GF-D8 (cell line): ENCODE measurements at regions not wholly inside any gene's neighbourhood (a gene's known extent, or its start where the extent isn't known, plus 50 kb on each side); places are given as distances from the start of the nearest gene placed in this dataset.

Experiments
- DNase-seq: peaks from one replicate; lab custom pipeline; 2025; lab: John Stamatoyannopoulos, UW

DNA sequence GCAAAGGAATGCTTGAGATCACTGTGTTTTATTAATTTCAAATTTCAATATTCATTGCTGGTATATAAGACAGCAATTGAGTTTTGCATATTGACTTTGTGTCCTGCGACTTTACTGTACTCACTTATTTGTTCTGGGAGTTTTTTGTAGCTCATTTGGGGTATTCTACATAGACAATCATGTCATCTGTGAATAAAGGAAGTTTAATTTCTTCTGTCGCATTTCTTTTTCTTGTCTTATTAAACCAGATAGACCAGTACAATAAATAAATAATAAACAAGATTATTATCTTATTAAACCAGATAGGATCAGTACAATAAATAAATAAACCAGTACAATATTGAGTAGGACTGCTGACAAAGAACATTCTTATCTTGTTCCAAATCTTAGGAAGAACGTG is 448.2 kb downstream of the RPS24 start:
- DNase-seq = no peak

DNA sequence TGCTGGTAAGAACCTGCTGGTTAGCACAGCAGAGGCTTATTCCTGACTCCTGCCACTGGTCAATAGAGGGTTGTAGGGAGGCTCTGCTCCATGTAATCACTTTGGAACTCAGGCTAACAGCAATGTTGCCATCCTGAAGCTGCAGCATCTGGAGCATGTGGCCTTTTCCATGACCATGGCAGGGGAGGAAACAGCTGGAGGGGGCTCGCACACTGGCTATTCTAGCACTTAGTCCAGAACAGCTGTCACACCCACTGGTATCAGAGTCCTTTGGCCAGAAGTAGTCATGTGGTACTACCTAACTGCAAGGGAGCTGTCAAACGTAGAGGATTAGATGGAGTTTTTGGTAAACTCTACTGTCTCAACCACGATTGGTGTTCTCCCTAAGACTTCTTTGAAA is 450.0 kb downstream of the RPS24 start:
- no peak for DNase-seq

GRCh38 chr10:78489034-78489433 is 455.4 kb downstream of the RPS24 start:
- no peak for DNase-seq

DNA sequence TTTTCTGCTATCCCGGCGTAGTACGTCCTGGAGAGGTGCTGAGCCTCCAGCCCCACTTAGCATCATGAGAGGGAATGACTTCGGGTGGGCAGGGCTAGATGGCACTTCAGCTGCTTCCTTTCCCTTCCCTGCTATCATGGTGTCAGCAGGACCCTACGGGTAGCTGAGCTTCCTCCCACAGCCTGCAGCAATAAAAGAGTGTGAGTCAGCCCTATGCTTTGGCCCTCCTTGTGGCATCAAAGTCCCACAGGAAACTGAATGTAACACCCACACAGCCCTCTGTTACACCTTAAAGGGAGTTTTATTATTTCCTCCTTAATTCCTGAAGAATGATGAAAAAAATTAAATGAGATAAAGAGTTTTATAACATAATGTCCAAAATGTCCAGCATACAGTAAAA is 458.1 kb downstream of the RPS24 start:
- DNase-seq = no peak

DNA sequence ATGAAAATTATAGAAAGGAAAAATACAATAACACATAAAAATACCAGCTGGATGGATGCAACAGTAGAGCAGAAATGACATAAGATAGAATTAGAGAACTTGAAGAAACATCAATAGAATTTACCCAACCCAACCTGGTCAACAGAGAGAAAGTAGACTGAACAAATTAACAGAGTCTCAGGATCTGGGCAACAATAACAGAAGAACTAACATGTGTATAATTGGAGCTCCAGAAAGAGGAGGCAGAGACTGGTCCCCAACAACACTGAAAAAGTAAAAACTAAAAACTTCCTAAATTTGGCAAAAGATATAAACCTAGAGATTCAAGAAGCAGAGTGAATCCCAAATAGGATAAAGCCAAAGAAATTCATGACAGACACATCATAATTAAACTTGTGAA is 458.8 kb downstream of the RPS24 start:
- no peak for DNase-seq

DNA sequence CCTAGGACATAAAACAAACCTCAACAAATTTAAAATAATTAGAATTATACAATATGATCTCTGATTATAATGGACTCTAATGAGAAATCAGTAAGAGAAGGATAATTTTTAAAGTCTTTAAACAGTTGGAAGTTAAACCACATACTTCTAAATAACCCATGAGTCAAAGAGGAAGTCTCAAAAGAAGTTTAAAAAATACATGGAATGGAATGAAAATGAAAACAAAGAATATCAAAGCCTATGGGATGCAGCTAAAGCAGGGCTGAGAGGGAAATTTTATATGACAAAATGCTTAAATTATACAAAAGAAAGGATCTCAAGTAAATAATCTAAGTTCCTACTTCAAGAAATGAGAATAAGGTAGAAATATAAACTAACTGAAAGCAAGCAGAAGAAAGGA is 460.5 kb downstream of the RPS24 start:
- DNase-seq = no peak

DNA sequence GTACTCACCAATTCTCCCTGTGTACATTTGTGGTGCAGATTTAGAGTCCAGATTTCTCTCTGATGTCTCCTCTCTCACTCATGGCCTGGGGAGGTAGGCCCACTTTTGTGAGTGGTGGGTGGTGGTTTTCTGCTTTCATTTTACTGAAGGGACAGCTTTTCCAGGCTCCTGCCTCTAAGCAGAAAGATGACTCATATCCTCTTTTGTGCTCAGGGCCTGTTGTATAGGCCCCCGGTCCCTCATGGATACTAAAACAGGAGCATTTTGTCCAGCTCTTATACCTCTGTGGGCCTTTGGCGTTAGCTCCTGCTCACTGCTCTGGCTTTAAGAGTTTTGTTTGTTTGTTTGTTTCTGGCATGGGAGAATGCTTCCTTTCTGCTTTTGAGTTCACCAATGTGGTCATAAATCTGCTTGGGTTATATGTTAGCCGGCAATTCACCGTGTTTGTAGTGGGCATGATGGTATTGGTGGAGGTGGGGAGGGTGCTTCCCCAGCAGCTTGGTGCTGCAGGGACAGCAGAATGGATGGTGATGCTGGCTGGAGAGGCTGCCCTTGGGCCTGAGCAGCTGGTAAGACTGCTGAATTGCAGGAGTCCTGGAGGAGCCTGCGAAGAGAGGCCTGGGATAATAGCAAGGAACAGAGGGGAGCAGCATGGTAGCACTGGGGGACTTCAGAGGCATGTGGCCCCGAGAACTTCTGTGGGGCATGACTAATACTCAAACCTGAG is 468.7 kb downstream of the RPS24 start:
- no peak for DNase-seq

DNA sequence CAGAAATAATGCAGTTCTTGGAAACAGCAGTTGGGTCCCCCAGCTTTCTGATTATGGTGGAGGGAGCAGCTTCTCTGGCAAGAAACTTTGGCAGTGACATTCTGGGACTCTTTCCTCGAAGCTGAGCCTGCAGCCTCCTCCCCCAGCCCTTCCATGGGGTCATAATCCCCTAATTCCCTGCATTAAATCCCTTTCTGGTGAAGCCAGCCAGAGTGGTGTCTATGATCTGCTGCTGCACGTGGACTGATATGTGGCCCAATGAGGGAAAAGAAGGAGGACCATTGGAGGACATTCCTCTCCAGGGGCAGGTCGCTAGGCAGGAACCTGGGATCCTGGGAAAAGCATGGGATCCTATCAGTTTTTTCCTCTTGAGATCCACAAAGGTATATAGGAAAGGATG is 470.5 kb downstream of the RPS24 start:
- no peak for DNase-seq

DNA sequence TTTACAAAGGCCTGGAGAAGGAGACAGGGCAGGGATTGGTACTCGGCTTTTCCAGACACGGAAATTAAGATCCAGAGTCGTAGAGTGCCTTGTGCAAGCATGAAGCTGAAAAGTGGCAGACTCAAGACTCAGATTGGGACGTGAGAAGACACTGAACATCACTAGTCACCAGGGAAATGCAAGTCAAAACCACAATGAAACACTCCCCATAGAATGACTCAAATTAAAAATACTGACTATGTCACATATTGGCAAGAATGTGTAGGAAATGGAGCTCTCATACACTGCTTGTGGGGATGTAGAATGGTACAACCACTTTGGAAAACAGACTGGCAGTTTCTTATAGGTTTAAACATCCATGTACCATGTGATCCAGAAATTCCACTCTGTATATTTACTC is 472.0 kb downstream of the RPS24 start:
- no peak for DNase-seq

- no peak for DNase-seq
Measured at GRCh38 chr10:78506614-78507013, 473.0 kb downstream of the RPS24 start.

DNA sequence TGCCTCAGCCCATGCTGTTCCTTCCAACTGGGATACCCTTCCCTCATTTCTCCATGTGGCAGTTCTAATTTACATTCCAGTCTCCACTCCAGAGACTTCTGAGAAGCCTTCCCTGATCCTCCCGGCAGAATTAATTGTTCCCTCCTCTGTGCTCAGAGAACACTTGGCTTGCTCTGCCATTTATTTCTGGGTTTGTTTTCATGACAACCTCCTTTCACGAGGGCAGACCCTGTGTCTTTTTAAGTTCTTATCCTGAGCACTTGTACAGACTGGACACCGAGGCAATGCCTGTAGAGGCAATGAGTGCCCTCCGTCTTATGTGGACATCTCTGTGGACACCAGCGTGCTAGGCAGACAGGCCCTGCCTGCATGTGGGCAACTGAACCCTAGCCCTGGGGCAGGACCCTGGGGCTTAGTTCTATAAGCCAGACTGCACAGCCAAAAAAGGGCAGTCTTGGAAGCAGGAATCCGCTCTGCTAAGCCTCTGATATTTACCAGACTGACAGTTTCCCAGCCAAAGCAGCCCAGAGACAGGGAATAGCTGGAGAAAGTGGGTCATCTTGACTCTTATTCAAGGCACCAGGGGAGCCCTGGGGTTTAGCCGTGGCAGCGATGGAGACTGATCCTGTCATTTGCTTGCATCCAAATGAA is 474.0 kb downstream of the RPS24 start:
- DNase-seq = no peak

- no peak for DNase-seq
Measured at GRCh38 chr10:78508955-78509748, 475.5 kb downstream of the RPS24 start.

DNA sequence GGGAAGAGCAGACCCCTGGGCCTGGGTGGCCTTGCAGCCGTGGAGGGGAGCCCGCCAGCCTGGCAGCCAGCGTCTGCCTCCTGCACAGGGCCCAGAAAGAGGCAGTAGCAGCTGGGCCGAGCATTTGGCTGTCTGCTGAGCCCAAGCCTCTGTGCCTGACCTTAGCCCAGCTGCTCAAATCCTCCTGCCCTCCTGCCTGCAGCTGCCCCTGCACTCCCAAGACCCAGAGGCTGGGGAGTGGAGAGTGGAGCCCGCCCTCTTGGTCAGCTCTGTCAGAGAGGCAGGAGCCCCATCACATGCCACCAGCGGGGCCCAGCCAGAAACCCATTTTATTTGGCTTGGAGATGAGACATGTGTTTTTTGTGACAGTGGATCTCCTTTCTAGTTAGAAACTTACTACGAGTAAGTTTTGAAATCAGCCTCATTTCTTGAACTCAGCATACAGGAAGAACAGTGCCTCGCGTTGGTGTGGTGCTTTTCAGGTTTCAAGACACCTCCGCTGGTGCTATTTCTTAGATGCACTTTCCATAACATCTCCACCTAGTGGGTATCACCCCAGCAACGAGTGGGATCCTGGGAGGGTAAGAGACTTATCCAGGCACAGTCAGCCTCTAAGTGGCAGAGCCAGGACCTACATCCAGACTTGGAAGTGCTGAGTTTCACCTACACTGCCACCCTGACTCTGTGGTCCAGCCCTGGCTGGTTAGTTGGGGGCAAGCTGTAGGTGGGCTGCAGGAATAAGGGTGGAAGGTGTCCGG is 477.1 kb downstream of the RPS24 start:
- DNase-seq = no peak

DNA sequence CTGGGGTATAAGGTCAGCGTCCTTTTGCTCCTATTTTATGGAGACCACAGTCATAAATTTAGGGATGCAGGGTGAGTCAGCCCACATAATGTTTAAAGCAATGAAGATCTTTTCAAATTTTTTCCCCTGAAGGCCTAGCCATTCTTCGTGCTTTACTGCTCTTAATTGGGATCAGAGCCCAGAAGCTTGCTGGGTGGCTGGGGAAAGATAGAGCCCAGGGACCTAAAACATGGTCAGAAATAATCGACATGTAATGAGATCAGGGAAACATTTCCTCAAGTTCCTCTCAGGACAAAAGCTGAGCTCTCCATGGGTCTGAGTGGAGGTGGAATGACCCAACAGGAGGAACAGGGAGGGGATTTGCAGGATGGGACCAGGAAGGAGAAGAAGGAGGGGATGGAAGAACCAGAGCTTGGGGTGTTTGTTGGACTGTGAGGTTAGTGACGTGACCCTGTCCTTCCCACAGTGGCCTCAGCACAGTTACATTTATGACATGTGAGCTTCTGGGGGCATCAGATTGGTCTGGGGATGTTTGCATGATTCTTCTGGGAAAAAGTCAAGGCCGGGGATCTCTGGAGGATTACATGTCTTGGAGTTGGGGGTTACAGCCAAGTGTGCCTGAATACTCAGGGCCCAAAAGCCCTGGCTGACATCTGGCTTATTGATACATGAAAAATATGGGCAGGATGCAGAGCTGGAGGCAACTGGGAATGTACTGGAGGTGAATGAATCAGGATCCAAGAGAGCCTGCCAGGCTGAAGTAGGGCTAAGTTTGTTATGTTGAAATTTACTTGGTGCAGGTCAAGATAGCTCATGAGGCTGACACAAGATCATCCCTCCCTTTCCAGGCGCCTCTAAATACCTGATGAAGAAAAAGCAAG is 477.9 kb downstream of the RPS24 start:
- no peak for DNase-seq

DNA sequence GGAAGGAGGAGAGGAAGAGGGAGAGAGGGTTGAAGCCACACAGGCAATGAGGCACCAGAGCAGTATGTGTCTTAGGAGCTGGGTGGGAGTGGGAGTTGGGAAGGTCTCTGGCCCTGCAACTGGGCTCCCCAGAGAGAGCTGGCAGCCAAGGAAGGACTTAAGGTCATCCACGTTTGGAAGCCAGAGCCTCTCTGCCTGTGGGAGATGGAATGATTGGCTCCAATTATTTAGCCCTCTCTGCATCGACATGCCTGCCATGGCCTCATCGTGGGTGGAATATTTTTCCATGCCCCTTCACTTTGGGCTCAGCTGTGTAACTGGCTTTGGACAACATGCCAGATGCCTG is 478.5 kb downstream of the RPS24 start:
- DNase-seq = no peak

DNA sequence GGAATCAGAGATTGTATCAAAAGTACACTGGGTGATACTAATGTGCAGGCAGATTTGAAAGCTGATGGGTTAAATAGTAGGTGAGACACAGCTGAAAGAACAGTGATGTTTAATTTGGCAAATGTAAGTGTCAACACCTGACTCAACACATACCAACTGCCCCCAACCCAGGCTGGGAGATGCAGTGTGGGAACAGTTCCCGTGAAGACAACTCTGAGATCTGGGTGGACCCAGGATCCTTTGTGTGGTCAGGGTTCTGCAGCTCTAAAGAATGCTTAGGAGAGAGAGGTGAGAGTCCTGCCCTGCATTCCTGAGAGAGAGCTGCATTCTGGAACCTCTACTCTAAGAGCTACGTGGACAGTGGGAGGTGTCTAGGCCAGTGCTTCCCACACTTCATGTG is 479.7 kb downstream of the RPS24 start:
- no peak for DNase-seq

DNA sequence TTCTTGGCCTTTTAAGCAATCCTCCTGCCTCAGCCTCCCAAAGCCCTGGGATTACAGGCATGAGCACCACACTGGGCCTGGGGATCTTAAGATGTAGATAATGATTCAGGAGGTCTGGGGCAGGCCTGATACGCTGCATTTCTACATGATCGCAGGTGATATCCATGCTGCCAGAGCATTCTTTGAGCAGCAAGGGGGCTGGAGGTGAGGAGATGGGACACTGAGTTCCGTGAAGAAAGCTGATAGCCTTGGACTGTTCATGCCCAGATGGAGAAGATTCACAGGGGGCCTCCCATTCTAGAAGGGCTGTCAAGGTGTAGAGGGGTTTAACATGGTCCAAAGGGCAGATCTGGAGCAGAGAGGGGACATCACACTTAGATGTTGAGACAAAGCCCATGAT is 480.3 kb downstream of the RPS24 start:
- DNase-seq = no peak

- DNase-seq = no peak
Measured at GRCh38 chr10:78514459-78514858, 480.8 kb downstream of the RPS24 start.

DNA sequence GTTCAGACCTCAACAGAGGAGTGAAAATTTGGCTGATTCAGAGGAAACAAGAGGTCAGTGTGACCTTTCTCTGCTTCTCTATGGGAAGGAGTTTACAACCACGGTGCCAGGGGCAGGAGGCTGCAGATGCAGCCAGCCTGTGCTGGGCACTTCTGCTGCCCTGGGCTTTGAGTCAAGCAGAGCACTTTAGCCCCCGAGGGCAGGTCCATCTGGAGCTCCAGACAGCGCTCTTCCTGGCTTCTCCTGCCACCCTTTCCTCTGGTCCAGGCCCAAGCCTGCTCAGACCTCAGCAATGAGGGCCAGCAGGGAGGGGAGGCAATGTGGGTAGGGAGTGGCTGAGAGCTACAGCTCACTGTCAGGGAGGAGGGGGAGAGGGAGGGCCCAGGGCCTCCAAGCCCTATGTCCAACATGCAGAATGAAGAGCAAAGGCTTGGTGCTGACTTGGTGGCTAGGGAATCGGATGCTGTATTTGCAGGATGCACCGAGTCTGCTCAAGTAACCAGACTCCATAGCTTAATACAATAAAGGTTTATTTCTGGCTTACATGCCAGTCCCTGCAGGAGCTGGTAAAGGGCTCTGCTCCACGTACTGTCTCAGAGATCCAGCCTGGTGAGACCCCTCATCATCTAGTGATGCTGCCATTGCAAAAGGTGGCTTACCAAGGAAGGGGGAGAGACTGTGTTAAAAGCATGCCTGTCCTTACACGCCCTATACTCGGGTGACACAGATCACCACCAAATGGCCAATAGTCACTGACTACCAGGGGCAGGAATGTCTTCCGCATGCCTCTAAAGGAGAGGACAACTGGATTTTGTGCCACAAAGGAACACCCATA is 481.6 kb downstream of the RPS24 start:
- DNase-seq = no peak

GRCh38 chr10:78515873-78516153 is 482.1 kb downstream of the RPS24 start:
- DNase-seq = no peak

- DNase-seq = no peak
Measured at GRCh38 chr10:78516236-78516635, 482.6 kb downstream of the RPS24 start.
